ENCODE measurements at regions not wholly inside any gene's neighbourhood (a gene's known extent, or its start where the extent isn't known, plus 50 kb on each side); places are given as distances from the start of the nearest gene placed in this dataset.

DNA sequence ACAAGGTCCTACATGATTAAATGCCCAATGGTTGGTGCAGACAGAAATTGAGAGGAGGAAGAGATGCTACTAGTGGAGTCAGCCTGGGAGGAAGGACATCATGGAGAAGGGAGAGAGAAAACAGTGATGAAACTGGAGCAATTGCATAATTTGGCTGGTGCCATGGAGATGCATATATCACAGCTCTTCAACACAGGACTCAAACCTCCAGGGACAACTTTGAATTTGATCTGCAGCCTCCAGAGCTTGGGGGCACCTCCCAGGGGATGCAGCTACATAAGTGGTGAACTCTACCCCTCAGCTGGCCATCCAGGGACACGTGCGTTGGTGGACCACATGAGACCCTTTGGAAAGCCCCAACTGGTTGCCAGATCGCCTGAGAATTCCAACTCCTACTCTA, 80.4 kb downstream of the CTAGE1 start:
- no peak overlapping the region for H3K27ac ChIP-seq
- H3K9me3 ChIP-seq, result no peaks in the 10 kb centered on the region
- H3K36me3 ChIP-seq, result no peaks in the 10 kb centered on the region
- H3K27me3 ChIP-seq, result no peaks in the 10 kb centered on the region
- no peak overlapping the region for H3K4me3 ChIP-seq (ENCODE audit: low read depth in 1 of 2, low read length in 1 of 2)
- TF ChIP-seq, protein P1, sequence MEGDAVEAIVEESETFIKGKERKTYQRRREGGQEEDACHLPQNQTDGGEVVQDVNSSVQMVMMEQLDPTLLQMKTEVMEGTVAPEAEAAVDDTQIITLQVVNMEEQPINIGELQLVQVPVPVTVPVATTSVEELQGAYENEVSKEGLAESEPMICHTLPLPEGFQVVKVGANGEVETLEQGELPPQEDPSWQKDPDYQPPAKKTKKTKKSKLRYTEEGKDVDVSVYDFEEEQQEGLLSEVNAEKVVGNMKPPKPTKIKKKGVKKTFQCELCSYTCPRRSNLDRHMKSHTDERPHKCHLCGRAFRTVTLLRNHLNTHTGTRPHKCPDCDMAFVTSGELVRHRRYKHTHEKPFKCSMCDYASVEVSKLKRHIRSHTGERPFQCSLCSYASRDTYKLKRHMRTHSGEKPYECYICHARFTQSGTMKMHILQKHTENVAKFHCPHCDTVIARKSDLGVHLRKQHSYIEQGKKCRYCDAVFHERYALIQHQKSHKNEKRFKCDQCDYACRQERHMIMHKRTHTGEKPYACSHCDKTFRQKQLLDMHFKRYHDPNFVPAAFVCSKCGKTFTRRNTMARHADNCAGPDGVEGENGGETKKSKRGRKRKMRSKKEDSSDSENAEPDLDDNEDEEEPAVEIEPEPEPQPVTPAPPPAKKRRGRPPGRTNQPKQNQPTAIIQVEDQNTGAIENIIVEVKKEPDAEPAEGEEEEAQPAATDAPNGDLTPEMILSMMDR (IDR thresholded peaks at IDR 0.05), result no peak
- H3K4me1 ChIP-seq (ENCODE audit: control insufficient read depth in 1 of 2, insufficient read depth in 1 of 2, low read depth in 1 of 2, low read length in 1 of 2), result no peaks in the 10 kb centered on the region

DNA sequence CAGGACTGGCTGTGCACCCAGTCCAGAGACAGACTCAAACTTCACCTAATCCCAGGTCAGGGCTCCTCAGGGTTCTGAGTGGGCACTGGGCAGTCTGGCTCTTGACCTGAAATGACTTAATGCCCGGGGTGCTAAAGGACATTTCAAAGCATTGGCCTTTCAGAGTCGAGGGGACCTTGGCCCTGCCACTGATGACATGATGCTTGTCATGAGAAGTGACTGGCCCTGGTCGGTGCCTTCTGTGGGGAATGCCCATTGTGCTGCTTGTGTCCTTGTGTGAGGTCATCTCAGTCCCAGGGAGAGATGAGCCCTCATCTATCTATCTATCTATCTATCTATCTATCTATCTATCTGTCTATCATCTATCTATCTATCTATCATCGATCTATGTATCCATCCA, 81.3 kb downstream of the CTAGE1 start:
- no peak overlapping the region for H3K4me3 ChIP-seq (ENCODE audit: low read depth in 1 of 2, low read length in 1 of 2)
- no peaks in the 10 kb centered on the region for H3K9me3 ChIP-seq
- TF ChIP-seq, protein P1 (IDR thresholded peaks at IDR 0.05), result no peak
- H3K27me3 ChIP-seq, result no peaks in the 10 kb centered on the region
- H3K27ac ChIP-seq, result no peak overlapping the region
- H3K36me3 ChIP-seq, result no peaks in the 10 kb centered on the region
- H3K4me1 ChIP-seq (ENCODE audit: control insufficient read depth in 1 of 2, insufficient read depth in 1 of 2, low read depth in 1 of 2, low read length in 1 of 2), result no peaks in the 10 kb centered on the region

DNA sequence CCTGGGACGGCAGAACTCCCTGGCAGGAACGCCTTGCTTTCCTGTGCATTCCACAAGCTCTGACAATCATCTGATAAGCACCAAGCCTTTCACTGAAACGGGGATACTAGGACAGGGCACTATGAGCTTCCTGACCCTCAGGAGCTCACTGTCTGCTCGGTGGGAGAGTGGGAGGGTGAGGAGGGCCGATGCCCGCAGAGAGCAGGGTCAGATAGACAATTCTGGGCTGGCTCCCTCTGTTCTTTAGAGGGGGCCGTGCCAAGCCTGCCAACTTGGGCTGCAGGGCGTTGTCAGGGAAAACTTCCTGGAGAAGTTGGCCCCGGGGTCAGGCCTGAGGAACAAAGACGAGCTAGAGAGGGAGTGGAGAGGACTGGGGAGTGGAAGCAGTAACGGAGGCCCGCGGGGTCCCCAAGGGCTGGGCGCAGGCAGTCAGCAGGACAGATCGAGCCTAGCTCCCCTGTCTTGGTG, 82.0 kb downstream of the CTAGE1 start:
- Histone ChIP-seq H3K27ac (no peak overlapping the region), H3K36me3 (no peaks in the 10 kb centered on the region), H3K4me1 (ENCODE audit: control insufficient read depth in 1 of 2, insufficient read depth in 1 of 2, low read depth in 1 of 2, low read length in 1 of 2) (no peaks in the 10 kb centered on the region), H3K27me3 (no peaks in the 10 kb centered on the region), H3K4me3 (ENCODE audit: low read depth in 1 of 2, low read length in 1 of 2) (no peak overlapping the region), H3K9me3 (no peaks in the 10 kb centered on the region)
- TF ChIP-seq, protein P1 (IDR thresholded peaks at IDR 0.05), result no peak

DNA sequence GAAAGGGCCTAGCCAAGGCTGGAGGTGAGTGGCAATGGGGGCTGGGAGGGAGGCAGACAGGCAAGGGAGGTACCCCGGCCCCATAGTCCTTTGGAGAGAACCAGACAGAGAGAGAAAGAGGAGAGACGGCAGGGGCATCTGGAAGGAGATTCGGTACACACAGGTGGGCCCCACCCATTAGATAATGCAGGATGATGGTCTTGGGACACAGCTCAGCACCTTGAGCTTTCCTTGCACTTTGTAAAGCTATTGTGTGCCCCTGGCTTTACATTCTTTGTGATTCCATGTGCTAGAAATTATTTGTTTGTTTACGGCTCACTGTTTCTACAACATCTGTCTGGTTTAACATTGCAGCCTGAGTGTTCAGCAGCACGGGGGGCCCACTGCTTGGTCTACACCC, 83.1 kb downstream of the CTAGE1 start:
- Histone ChIP-seq H3K4me1 (ENCODE audit: control insufficient read depth in 1 of 2, insufficient read depth in 1 of 2, low read depth in 1 of 2, low read length in 1 of 2) (no peaks in the 10 kb centered on the region), H3K27me3 (no peaks in the 10 kb centered on the region), H3K36me3 (no peaks in the 10 kb centered on the region), H3K4me3 (ENCODE audit: low read depth in 1 of 2, low read length in 1 of 2) (no peak overlapping the region), H3K27ac (no peak overlapping the region), H3K9me3 (no peaks in the 10 kb centered on the region)
- TF ChIP-seq, protein P1 (IDR thresholded peaks at IDR 0.05), result no peak

DNA sequence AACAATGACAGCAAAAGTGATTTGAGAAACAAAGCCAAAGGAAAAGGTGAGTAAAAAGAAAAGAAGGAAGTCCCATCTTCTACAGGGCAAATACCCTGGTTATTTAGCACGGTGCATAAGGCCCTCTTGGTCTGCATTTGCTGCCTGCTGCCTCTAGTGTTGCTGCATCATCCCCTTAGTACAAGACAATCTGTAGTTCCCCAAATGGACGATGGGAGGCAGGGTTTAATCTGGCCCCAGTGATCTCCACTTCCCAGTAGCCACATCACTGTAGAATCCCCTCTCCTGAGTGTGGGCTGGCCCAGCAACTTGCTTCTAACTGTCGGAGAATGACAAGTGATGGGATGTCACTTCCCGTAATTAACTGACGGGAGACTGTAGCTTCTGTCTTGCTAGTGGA, 85.1 kb downstream of the CTAGE1 start:
- no peaks in the 10 kb centered on the region for H3K27me3 ChIP-seq
- H3K27ac ChIP-seq, result no peak overlapping the region
- no peaks in the 10 kb centered on the region for H3K9me3 ChIP-seq
- no peaks in the 10 kb centered on the region for H3K4me1 ChIP-seq (ENCODE audit: control insufficient read depth in 1 of 2, insufficient read depth in 1 of 2, low read depth in 1 of 2, low read length in 1 of 2)
- H3K4me3 ChIP-seq (ENCODE audit: low read depth in 1 of 2, low read length in 1 of 2), result no peak overlapping the region
- H3K36me3 ChIP-seq, result no peaks in the 10 kb centered on the region
- TF ChIP-seq, protein P1 (IDR thresholded peaks at IDR 0.05), result no peak

DNA sequence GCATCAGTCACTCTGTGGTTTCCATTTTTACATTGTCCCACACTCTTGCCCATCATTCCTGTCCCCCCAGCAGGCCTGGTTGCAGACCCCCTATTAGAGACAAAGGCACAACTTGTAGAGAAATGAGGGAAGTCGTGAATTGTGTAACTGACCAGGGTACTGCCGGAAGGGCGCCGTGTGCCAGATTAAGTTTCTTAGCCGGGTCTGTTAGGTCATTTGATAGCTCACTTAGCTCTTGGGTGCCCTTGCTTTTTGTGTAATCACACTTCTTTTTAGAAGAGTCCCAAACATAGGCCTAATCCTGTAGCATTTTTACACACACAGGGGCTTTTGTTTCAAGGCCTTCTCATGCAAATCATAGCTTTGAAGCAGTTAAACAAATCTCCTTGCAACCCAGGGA, 87.2 kb downstream of the CTAGE1 start:
- Histone ChIP-seq H3K27ac (no peak overlapping the region), H3K36me3 (no peaks in the 10 kb centered on the region), H3K27me3 (no peaks in the 10 kb centered on the region), H3K9me3 (no peaks in the 10 kb centered on the region), H3K4me3 (ENCODE audit: low read depth in 1 of 2, low read length in 1 of 2) (no peak overlapping the region), H3K4me1 (ENCODE audit: control insufficient read depth in 1 of 2, insufficient read depth in 1 of 2, low read depth in 1 of 2, low read length in 1 of 2) (no peaks in the 10 kb centered on the region)
- TF ChIP-seq, protein P1 (IDR thresholded peaks at IDR 0.05), result no peak
